Trophoblast cell (in vitro differentiated cells and primary cell): ENCODE measurements at regions not wholly inside any gene's neighbourhood (a gene's known extent, or its start where the extent isn't known, plus 50 kb on each side); places are given as distances from the start of the nearest gene placed in this dataset.

Source experiments
- DNase-seq, 2 donors: peaks; one replicate each; pipeline ENCODE4 v3.0.0-alpha.2; 2016
- H2AFZ ChIP-seq: 2 replicates; pipeline ENCODE4 v1.6.1; 2013; ENCODE audit warnings: low read length, moderate library complexity, mild to moderate bottlenecking; ENCODE audit not compliant: insufficient read depth, poor library complexity
- H2AK5ac ChIP-seq: 2 replicates; pipeline ENCODE4 v1.6.1; 2013; ENCODE audit warnings: mild to moderate bottlenecking, low read length
- H2BK120ac ChIP-seq: 2 replicates; pipeline ENCODE4 v1.6.1; 2013; ENCODE audit warnings: low read length, mild to moderate bottlenecking, moderate library complexity; ENCODE audit not compliant: insufficient read depth, poor library complexity
- H2BK12ac ChIP-seq: 2 replicates; pipeline ENCODE4 v1.6.1; 2013; ENCODE audit warnings: mild to moderate bottlenecking, low read length, moderate library complexity
- H2BK5ac ChIP-seq: 2 replicates; pipeline ENCODE4 v1.6.1; 2013; ENCODE audit warnings: low read length, low read depth, moderate library complexity, mild to moderate bottlenecking; ENCODE audit not compliant: poor library complexity
- H3K14ac ChIP-seq: 2 replicates; pipeline ENCODE4 v1.6.1; 2013; ENCODE audit warnings: mild to moderate bottlenecking, low read length
- H3K18ac ChIP-seq: 2 replicates; pipeline ENCODE4 v1.6.1; 2013; ENCODE audit warnings: mild to moderate bottlenecking, low read length
- H3K23ac ChIP-seq: 2 replicates; pipeline ENCODE4 v1.6.1; 2013; ENCODE audit warnings: low read length
- H3K27ac ChIP-seq: 2 replicates; pipeline ENCODE4 v1.5.1; 2013; ENCODE audit warnings: low read depth, mild to moderate bottlenecking, inconsistent platforms, low read length, moderate library complexity
- H3K27me3 ChIP-seq: 2 replicates; pipeline ENCODE4 v1.6.1; 2013; ENCODE audit warnings: inconsistent platforms, mild to moderate bottlenecking, low read length, moderate library complexity; ENCODE audit not compliant: insufficient read depth
- H3K36me3 ChIP-seq, 2 experiments: 1 replicate in 1 of 2; 2 replicates in 1 of 2; pipeline ENCODE4 v1.6.1; 2013; ENCODE audit warnings: low read length in 2 of 2, mild to moderate bottlenecking in 2 of 2, moderate library complexity in 1 of 2; ENCODE audit not compliant: insufficient read depth in 2 of 2, control insufficient read depth in 1 of 2
- H3K4ac ChIP-seq: 2 replicates; pipeline ENCODE4 v1.6.1; 2013; ENCODE audit warnings: low read depth, mild to moderate bottlenecking, low read length, moderate library complexity
- H3K4me1 ChIP-seq, 2 experiments: 1 replicate in 1 of 2; 2 replicates in 1 of 2; pipeline ENCODE4 v1.6.1; 2013; ENCODE audit warnings: low read length in 2 of 2, mild to moderate bottlenecking in 2 of 2, moderate library complexity in 1 of 2; ENCODE audit not compliant: insufficient read depth in 2 of 2, control insufficient read depth in 1 of 2
- H3K4me2 ChIP-seq: 2 replicates; pipeline ENCODE4 v1.6.1; 2013; ENCODE audit warnings: inconsistent platforms, mild to moderate bottlenecking, low read length, moderate library complexity
- H3K4me3 ChIP-seq: 2 replicates; pipeline ENCODE4 v1.5.1; 2013; ENCODE audit warnings: mild to moderate bottlenecking, low read depth, low read length, inconsistent platforms
- H3K79me1 ChIP-seq: one replicate; pipeline ENCODE4 v1.6.1; 2013; ENCODE audit warnings: low read length
- H3K79me2 ChIP-seq: 2 replicates; pipeline ENCODE4 v1.6.1; 2013; ENCODE audit warnings: low read length, mild to moderate bottlenecking; ENCODE audit not compliant: control insufficient read depth, insufficient read depth, poor library complexity
- H3K9ac ChIP-seq: 2 replicates; pipeline ENCODE4 v1.6.1; 2013; ENCODE audit warnings: mild to moderate bottlenecking, low read length
- H3K9me3 ChIP-seq: 2 replicates; pipeline ENCODE4 v1.6.1; 2013; ENCODE audit warnings: low read depth, mild to moderate bottlenecking, control low read depth, inconsistent platforms, low read length; ENCODE audit not compliant: insufficient read depth
- H4K12ac ChIP-seq: 2 replicates; pipeline ENCODE4 v1.6.1; 2013; ENCODE audit warnings: low read depth, mild to moderate bottlenecking, low read length, moderate library complexity
- H4K8ac ChIP-seq: 2 replicates; pipeline ENCODE4 v1.6.1; 2013; ENCODE audit warnings: low read depth, mild to moderate bottlenecking, low read length, moderate library complexity
- H4K91ac ChIP-seq: one replicate; pipeline ENCODE4 v1.6.1; 2013; ENCODE audit warnings: low read depth, mild to moderate bottlenecking, low read length, moderate library complexity
- WGBS: extraction: QIAGEN DNeasy Blood & Tissue Kit; methylation state at CpG from one replicate; pipeline ENCODE4 v1.1.7; 2013; ENCODE audit warnings: missing lambda C conversion rate; ENCODE audit not compliant: insufficient read length, insufficient coverage; ENCODE audit errors: extremely low coverage; 5-methylcytosine and 5-hydroxymethylcytosine counted together

DNA sequence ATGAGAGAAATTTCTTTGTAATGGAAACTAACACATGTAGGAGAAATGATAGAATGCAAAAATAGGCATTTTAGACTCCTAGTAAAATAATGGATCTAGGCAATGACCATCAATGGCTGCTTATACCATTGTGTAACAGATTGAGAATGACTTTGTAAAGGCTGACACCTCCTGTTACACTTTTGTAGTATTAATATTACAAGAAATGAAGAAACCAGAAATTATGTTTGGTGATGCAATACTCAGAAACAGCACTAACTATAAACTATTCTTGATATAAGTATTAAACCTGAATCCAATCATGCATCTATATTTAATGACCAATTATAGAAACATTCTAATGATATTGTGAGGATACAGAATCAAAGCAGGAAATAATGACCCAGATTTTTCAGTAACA, 108.5 kb upstream of the CNTN1 start:
- H3K9me3 ChIP-seq = peaks cover 7% of the 10 kb centered on the region
- H3K27me3 ChIP-seq = no peaks in the 10 kb centered on the region
- H3K4me1 ChIP-seq = no peaks in the 10 kb centered on the region
- no peak overlapping the region for H3K27ac ChIP-seq
- no peaks in the 10 kb centered on the region for H3K79me1 ChIP-seq
- H3K36me3 ChIP-seq = no peaks in the 10 kb centered on the region
- H2BK120ac ChIP-seq = no peak overlapping the region
- no peak overlapping the region for H2AK5ac ChIP-seq
- DNase-seq = no peak
- no peak overlapping the region for H4K91ac ChIP-seq
- H3K9ac ChIP-seq = no peak overlapping the region
- H2BK5ac ChIP-seq = no peak overlapping the region
- H3K18ac ChIP-seq = no peak overlapping the region
- no peak overlapping the region for H3K4me3 ChIP-seq
- no peak overlapping the region for H2AFZ ChIP-seq
- no peaks in the 10 kb centered on the region for H3K79me2 ChIP-seq
- H4K8ac ChIP-seq = no peak overlapping the region
- no peak overlapping the region for H4K12ac ChIP-seq
- H3K4ac ChIP-seq = no peak overlapping the region
- no peak overlapping the region for H3K4me2 ChIP-seq
- H3K23ac ChIP-seq = no peak overlapping the region
- H2BK12ac ChIP-seq = no peak overlapping the region
- no peak overlapping the region for H3K14ac ChIP-seq

DNA sequence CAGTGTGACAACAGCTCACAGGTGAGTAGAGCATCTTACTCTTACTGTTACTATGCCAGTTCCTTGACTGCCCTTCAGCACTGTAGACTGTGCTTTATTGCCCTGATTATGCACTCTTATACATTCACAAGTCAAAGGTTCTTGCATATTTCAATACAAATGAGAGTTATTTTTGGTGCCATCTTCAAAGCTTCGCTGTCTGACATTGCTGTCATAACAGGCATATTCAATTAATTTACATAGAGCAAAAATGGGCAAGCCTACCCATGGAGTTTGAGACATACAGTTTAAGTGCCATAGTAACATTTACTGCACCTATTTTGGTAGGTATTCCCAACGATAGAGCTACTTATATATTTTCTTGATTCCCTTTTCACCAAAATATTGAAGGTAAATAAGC, 107.5 kb upstream of the CNTN1 start:
- H2AFZ ChIP-seq = no peak overlapping the region
- no peak overlapping the region for H2BK120ac ChIP-seq
- no peaks in the 10 kb centered on the region for H3K36me3 ChIP-seq
- H3K79me1 ChIP-seq = no peaks in the 10 kb centered on the region
- H4K91ac ChIP-seq = no peak overlapping the region
- no peak overlapping the region for H3K27ac ChIP-seq
- no peak overlapping the region for H3K23ac ChIP-seq
- DNase-seq = no peak
- no peak overlapping the region for H2AK5ac ChIP-seq
- no peak overlapping the region for H3K18ac ChIP-seq
- H3K79me2 ChIP-seq = no peaks in the 10 kb centered on the region
- H3K4ac ChIP-seq = no peak overlapping the region
- no peak overlapping the region for H3K14ac ChIP-seq
- H3K4me2 ChIP-seq = no peak overlapping the region
- H3K9ac ChIP-seq = no peak overlapping the region
- no peak overlapping the region for H4K12ac ChIP-seq
- H2BK12ac ChIP-seq = no peak overlapping the region
- no peak overlapping the region for H2BK5ac ChIP-seq
- H4K8ac ChIP-seq = no peak overlapping the region
- no peaks in the 10 kb centered on the region for H3K4me1 ChIP-seq
- no peak overlapping the region for H3K4me3 ChIP-seq
- no CpG with 5 or more reads among the region's 2 CpGs for WGBS
- peaks cover 9% of the 10 kb centered on the region for H3K9me3 ChIP-seq
- H3K27me3 ChIP-seq = no peaks in the 10 kb centered on the region

DNA sequence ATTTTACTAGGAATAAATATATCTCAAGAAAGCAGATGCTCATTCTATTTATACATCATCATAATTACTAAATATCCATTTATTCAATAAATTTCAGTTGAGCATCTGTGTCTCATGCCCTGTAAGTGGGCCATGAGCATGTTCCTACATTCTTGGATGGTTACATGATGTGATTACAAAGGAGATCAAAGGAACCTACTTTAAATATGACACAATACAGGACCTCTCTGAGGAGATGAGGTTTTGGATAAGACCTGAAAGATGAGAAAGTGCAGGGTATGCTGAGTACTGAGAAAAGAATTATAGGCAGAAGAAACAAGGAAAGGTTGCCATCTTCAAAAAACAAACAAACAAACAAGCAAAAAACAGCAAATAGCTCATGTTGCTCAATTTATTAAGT, 105.4 kb upstream of the CNTN1 start:
- no peak overlapping the region for H3K9ac ChIP-seq
- H3K79me2 ChIP-seq = no peaks in the 10 kb centered on the region
- H3K27me3 ChIP-seq = no peaks in the 10 kb centered on the region
- H2AFZ ChIP-seq = no peak overlapping the region
- no peaks in the 10 kb centered on the region for H3K79me1 ChIP-seq
- no peaks in the 10 kb centered on the region for H3K4me1 ChIP-seq
- no peak overlapping the region for H3K4ac ChIP-seq
- H4K12ac ChIP-seq = no peak overlapping the region
- H2BK12ac ChIP-seq = no peak overlapping the region
- no peak overlapping the region for H3K23ac ChIP-seq
- H4K8ac ChIP-seq = no peak overlapping the region
- H3K36me3 ChIP-seq = no peaks in the 10 kb centered on the region
- H3K4me2 ChIP-seq = no peak overlapping the region
- no peak overlapping the region for H2AK5ac ChIP-seq
- H2BK5ac ChIP-seq = no peak overlapping the region
- peaks cover 4% of the 10 kb centered on the region for H3K9me3 ChIP-seq
- no peak overlapping the region for H3K14ac ChIP-seq
- H3K27ac ChIP-seq = no peak overlapping the region
- H4K91ac ChIP-seq = no peak overlapping the region
- no peak overlapping the region for H3K4me3 ChIP-seq
- no peak overlapping the region for H3K18ac ChIP-seq
- no peak overlapping the region for H2BK120ac ChIP-seq
- peak in 1 of 2 donors; percentile 4 for DNase-seq

DNA sequence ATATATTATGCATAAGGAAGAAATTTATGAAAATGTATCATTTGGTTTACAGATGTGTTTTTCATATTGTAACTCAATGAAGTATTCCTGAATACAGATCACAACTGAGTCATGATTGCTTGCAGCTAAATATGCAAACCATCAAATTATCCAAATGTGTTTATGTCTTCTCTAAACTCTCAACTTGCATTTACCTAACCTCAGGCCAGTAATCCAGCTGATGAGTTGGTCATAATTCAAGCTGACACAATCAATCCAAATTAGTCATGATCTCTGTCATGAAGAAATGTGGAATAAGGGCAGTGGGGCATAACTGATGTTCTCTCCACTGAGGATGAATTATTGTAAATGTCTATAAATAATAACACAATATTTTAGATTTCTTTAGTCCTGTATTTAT, 104.8 kb upstream of the CNTN1 start:
- no peak overlapping the region for H4K8ac ChIP-seq

DNA sequence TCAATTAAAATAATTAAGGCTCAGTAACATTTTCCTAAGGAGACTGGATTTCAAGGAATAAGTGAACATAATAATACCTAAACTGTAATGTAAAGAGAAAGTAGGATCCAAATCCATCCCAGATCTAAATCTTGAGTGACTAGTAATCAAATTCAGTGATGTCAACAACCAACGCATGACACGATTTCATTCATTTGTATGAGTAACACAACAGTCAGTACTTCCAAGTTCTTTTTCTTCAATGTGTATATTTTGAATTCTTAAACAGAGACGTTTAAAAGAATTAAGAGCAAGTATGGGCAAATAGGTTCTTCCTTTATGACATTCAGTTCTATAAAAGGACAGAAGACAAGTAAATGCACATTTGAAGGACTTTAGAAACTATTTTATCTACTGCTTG, 104.3 kb upstream of the CNTN1 start:
- H3K9ac ChIP-seq = no peak overlapping the region
- no peak overlapping the region for H2BK120ac ChIP-seq
- no peak overlapping the region for H3K4ac ChIP-seq
- DNase-seq = no peak
- H3K27me3 ChIP-seq = no peaks in the 10 kb centered on the region
- H3K79me1 ChIP-seq = no peaks in the 10 kb centered on the region
- H4K12ac ChIP-seq = no peak overlapping the region
- H2AK5ac ChIP-seq = no peak overlapping the region
- no peak overlapping the region for H3K23ac ChIP-seq
- WGBS = no CpG with 5 or more reads among the region's 3 CpGs
- no peak overlapping the region for H4K8ac ChIP-seq
- H2AFZ ChIP-seq = no peak overlapping the region
- H3K36me3 ChIP-seq = no peaks in the 10 kb centered on the region
- H3K4me1 ChIP-seq = no peaks in the 10 kb centered on the region
- H3K79me2 ChIP-seq = no peaks in the 10 kb centered on the region
- no peak overlapping the region for H3K18ac ChIP-seq
- no peak overlapping the region for H3K4me2 ChIP-seq
- no peak overlapping the region for H2BK12ac ChIP-seq
- no peak overlapping the region for H4K91ac ChIP-seq
- H3K14ac ChIP-seq = no peak overlapping the region
- H3K27ac ChIP-seq = no peak overlapping the region
- no peak overlapping the region for H2BK5ac ChIP-seq
- H3K9me3 ChIP-seq = peaks cover 3% of the 10 kb centered on the region
- H3K4me3 ChIP-seq = no peak overlapping the region

More for the DNA sequence above, 104.8 kb upstream of the CNTN1 start:
- H2BK120ac ChIP-seq = no peak overlapping the region
- no peak for DNase-seq
- H2AFZ ChIP-seq = no peak overlapping the region
- H3K9ac ChIP-seq = no peak overlapping the region
- H3K27ac ChIP-seq = no peak overlapping the region
- H3K36me3 ChIP-seq = no peaks in the 10 kb centered on the region
- no peaks in the 10 kb centered on the region for H3K79me1 ChIP-seq
- peaks cover 3% of the 10 kb centered on the region for H3K9me3 ChIP-seq
- H4K12ac ChIP-seq = no peak overlapping the region
- no peak overlapping the region for H2AK5ac ChIP-seq
- no peak overlapping the region for H3K4ac ChIP-seq
- H3K4me2 ChIP-seq = no peak overlapping the region
- H4K91ac ChIP-seq = no peak overlapping the region
- H3K4me1 ChIP-seq = no peaks in the 10 kb centered on the region
- H3K14ac ChIP-seq = no peak overlapping the region
- H3K18ac ChIP-seq = no peak overlapping the region
- H3K4me3 ChIP-seq = no peak overlapping the region
- no peak overlapping the region for H3K23ac ChIP-seq
- H3K79me2 ChIP-seq = no peaks in the 10 kb centered on the region
- no peaks in the 10 kb centered on the region for H3K27me3 ChIP-seq
- H2BK12ac ChIP-seq = no peak overlapping the region
- H2BK5ac ChIP-seq = no peak overlapping the region
